ENCODE measurements at regions not wholly inside any gene's neighbourhood (a gene's known extent, or its start where the extent isn't known, plus 50 kb on each side); places are given as distances from the start of the nearest gene placed in this dataset.

- ATAC-seq = no peak
- no peak for FAIRE-seq
- no peaks in the 10 kb centered on the region for H3K9me3 ChIP-seq
- H3K4me1 ChIP-seq = no peaks in the 10 kb centered on the region
- no peak overlapping the region for H3K4me3 ChIP-seq
- no peak overlapping the region for H3K4me2 ChIP-seq
- DNase-seq (ENCODE audit: low read depth in 1 of 2, low spot score in 1 of 2) = no peak
- no peak overlapping the region for H3K27ac ChIP-seq
- TF ChIP-seq FOSL2 (IDR thresholded peaks at IDR 0.05) = no peak
- no peak for TF ChIP-seq FOSL2 (CRISPR knock-in tag; IDR thresholded peaks at IDR 0.05)
- TF ChIP-seq USF2 (IDR thresholded peaks at IDR 0.05) = no peak
- no peak for TF ChIP-seq BCL3 (IDR thresholded peaks at IDR 0.05)
- no peak for TF ChIP-seq RAD21 (conservative IDR thresholded peaks at IDR 0.05 in 1 of 2, IDR thresholded peaks at IDR 0.05 in 1 of 2)
- no peak for TF ChIP-seq NFE2L2 (conservative IDR thresholded peaks at IDR 0.05; ENCODE audit: low read length)
- no peak for TF ChIP-seq KDM5A (IDR thresholded peaks at IDR 0.05)
- no peak for TF ChIP-seq CHD4 (IDR thresholded peaks at IDR 0.05; ENCODE audit: borderline replicate concordance)
- no peak for TF ChIP-seq HOXB13 (CRISPR knock-in tag; IDR thresholded peaks at IDR 0.05; ENCODE audit: low read depth)
- no peak for TF ChIP-seq NPAS2 (CRISPR knock-in tag; IDR thresholded peaks at IDR 0.05; ENCODE audit: borderline replicate concordance)
- TF ChIP-seq RFX5 (IDR thresholded peaks at IDR 0.05) = no peak
- TF ChIP-seq EHMT2 (IDR thresholded peaks at IDR 0.05; ENCODE audit: low read depth) = no peak
- no peak for TF ChIP-seq PBX3 (IDR thresholded peaks at IDR 0.05)
- TF ChIP-seq CTCF (IDR thresholded peaks at IDR 0.05) = no peak
- no peak for TF ChIP-seq HOXA7 (CRISPR knock-in tag; IDR thresholded peaks at IDR 0.05)
- TF ChIP-seq HEYL (CRISPR knock-in tag; IDR thresholded peaks at IDR 0.05) = no peak
- ChIA-PET POLR2A (no interaction called here), CTCF (interaction anchor here (0.9 kb wide), 1 partner anchor 8 kb away, joined by 3 read pairs; no protein-coding TSS in a partner anchor)
Measured at GRCh38 chr1:184262109-184262508, 124.7 kb upstream of the C1orf21 start.

- FAIRE-seq (no peak), ATAC-seq (no peak), DNase-seq (ENCODE audit: low read depth in 1 of 2, low spot score in 1 of 2) (no peak)
- Histone ChIP-seq H3K4me3 (no peak overlapping the region), H3K4me1 (no peaks in the 10 kb centered on the region; the same call in 2 of the 3 replicates), H3K9me3 (no peaks in the 10 kb centered on the region), H3K4me2 (no peak overlapping the region), H3K27ac (no peak overlapping the region)
- TF ChIP-seq RFX5 (IDR thresholded peaks at IDR 0.05) = no peak
- TF ChIP-seq TFCP2L1 (CRISPR knock-in tag; IDR thresholded peaks at IDR 0.05) = no peak
- no peak for TF ChIP-seq CBX8 (IDR thresholded peaks at IDR 0.05)
- no peak for TF ChIP-seq MAFK (IDR thresholded peaks at IDR 0.05; ENCODE audit: partially characterized antibody)
- no peak for TF ChIP-seq NFE2L2 (conservative IDR thresholded peaks at IDR 0.05; ENCODE audit: low read length)
- TF ChIP-seq BHLHE40 (IDR thresholded peaks at IDR 0.05; ENCODE audit: low read depth, low read length) = no peak
- TF ChIP-seq HOXB13 (CRISPR knock-in tag; IDR thresholded peaks at IDR 0.05; ENCODE audit: low read depth) = no peak
- TF ChIP-seq PBX3 (IDR thresholded peaks at IDR 0.05) = no peak
- TF ChIP-seq ZFP36 (IDR thresholded peaks at IDR 0.05; ENCODE audit: borderline replicate concordance, partially characterized antibody) = no peak
- ChIA-PET POLR2A (no interaction called here), CTCF (no interaction called here)
- WGBS (ENCODE audit: missing lambda C conversion rate) = 17% methylated on average over 4 of the region's 4 CpGs
Measured at GRCh38 chr1:184267747-184268146, 119.1 kb upstream of the C1orf21 start.

Data from A549 (cell line).